22Rv1 (cell line): ENCODE measurements at regions not wholly inside any gene's neighbourhood (a gene's known extent, or its start where the extent isn't known, plus 50 kb on each side); places are given as distances from the start of the nearest gene placed in this dataset.

Source experiments
- CTCF ChIP-seq: fragments of 450-650 bp; IDR thresholded peaks from 2 replicates; pipeline ENCODE4 v1.5.1; 2017; ENCODE audit warnings: mild to moderate bottlenecking
- ZFX ChIP-seq: fragments of 450-650 bp; IDR thresholded peaks from 2 replicates; pipeline ENCODE4 v1.6.1; 2017; ENCODE audit warnings: antibody characterized with exemption, borderline replicate concordance

GRCh38 chr18:8952174-8952573, 150.3 kb upstream of the NDUFV2 start:
- TF ChIP-seq CTCF: no peak
- TF ChIP-seq ZFX: no peak
